Activated CD4-positive, alpha-beta memory T cell treated with anti-CD3 and anti-CD28 coated beads for 36 hours (primary cell): ENCODE measurements at regions not wholly inside any gene's neighbourhood (a gene's known extent, or its start where the extent isn't known, plus 50 kb on each side); places are given as distances from the start of the nearest gene placed in this dataset.
"Not testable (repeated sequence)": the region's sequence is repeated elsewhere in the genome, so short reads cannot be mapped to it uniquely, and the experiment has no call there.

ENCODE experiments used
- CTCF ChIA-PET: fragments of 350-600 bp; sonication (Branson Sonifier 250); formaldehyde crosslinking; loops from one replicate; lab custom pipeline; 2021; ENCODE audit warnings: antibody characterized with exemption, inconsistent platforms; lab: Charles Lee
- POLR2A ChIA-PET: fragments of 350-600 bp; sonication (Branson Sonifier 250); formaldehyde crosslinking; loops from one replicate; lab custom pipeline; 2021; ENCODE audit warnings: antibody characterized with exemption; lab: Charles Lee
- DNase-seq: peaks from one replicate; pipeline ENCODE4 v3.0.0-alpha.2; 2020
- H3K27ac Mint-ChIP-seq: one replicate; pipeline ENCODE4 v1.8.0; 2021; ENCODE audit warnings: mixed read lengths
- H3K27me3 Mint-ChIP-seq: one replicate; pipeline ENCODE4 v1.8.0; 2021; ENCODE audit warnings: mixed read lengths
- H3K36me3 Mint-ChIP-seq: one replicate; pipeline ENCODE4 v1.8.0; 2021; ENCODE audit warnings: mixed read lengths
- H3K4me1 Mint-ChIP-seq: one replicate; pipeline ENCODE4 v1.8.0; 2021; ENCODE audit warnings: low read depth, mixed read lengths
- H3K4me3 Mint-ChIP-seq: one replicate; pipeline ENCODE4 v1.8.0; 2021; ENCODE audit warnings: mild to moderate bottlenecking, mixed read lengths
- H3K9me3 Mint-ChIP-seq: one replicate; pipeline ENCODE4 v1.8.0; 2021; ENCODE audit warnings: mixed read lengths
- intact Hi-C: fragments of 100-400 bp; cut with micrococcal nuclease; formaldehyde crosslinking; loops from one replicate; pipeline ENCODE4 v1.15.1; 2023

DNA sequence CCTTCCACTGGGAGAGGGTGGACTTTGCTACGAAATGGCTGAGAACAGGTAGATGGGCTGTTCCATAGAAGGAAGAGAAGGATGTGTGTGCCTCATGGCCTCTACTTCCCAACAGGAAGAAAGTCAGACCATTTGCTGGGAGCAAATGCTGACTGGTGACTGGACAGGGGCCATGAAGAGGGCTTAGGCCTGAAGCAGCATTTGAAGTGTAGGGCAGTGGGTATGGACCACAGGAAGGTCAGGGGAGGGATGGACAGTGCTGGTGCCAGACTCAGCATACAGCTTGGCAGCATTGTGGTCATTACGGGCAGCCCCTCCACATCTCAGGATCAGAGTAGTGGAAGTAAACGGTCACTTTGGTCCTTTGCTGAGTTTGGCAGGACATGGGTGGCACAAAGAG is 275.7 kb downstream of the MATN1 start:
- no peak overlapping the region for H3K4me3 Mint-ChIP-seq
- intact Hi-C loops, result no loop called here
- CTCF ChIA-PET, result no interaction called here

GRCh38 chr1:30447080-30447479 is 276.3 kb downstream of the MATN1 start:
- no peak for DNase-seq
- Mint-ChIP-seq H3K27ac (no peak overlapping the region), H3K9me3 (no peaks in the 10 kb centered on the region), H3K4me3 (no peak overlapping the region), H3K36me3 (no peaks in the 10 kb centered on the region), H3K27me3 (no peaks in the 10 kb centered on the region), H3K4me1 (no peaks in the 10 kb centered on the region)
- intact Hi-C loops, result no loop called here
- POLR2A ChIA-PET, result no interaction called here
- CTCF ChIA-PET, result no interaction called here

More for the DNA sequence above, 275.7 kb downstream of the MATN1 start:
- no peaks in the 10 kb centered on the region for H3K9me3 Mint-ChIP-seq
- DNase-seq, result no peak
- no peaks in the 10 kb centered on the region for H3K27me3 Mint-ChIP-seq
- H3K27ac Mint-ChIP-seq, result no peak overlapping the region
- no peaks in the 10 kb centered on the region for H3K36me3 Mint-ChIP-seq
- H3K4me1 Mint-ChIP-seq, result no peaks in the 10 kb centered on the region
- POLR2A ChIA-PET, result no interaction called here

DNA sequence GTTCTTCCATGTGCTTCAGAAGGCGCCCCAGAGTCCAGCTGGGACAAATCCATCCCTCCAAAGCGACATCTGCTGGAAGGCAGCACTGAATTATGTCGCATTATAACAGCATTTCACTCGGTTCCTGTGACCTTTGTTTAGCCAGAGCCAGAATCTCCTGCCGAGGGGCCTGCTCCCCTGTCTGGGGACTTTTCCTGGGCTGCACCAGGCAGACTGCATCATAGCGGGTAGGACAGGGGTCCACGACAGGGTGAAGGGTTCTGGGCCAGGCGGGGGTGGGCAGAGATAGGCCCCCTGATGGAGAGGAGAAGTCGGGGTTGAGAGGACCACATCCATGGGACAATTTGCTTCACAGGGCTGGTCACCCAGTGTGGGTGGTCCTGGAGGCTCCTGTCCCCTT is 276.9 kb downstream of the MATN1 start:
- intact Hi-C loops, result no loop called here
- Mint-ChIP-seq H3K36me3 (no peaks in the 10 kb centered on the region), H3K4me1 (no peaks in the 10 kb centered on the region), H3K9me3 (no peaks in the 10 kb centered on the region), H3K4me3 (no peak overlapping the region), H3K27ac (no peak overlapping the region), H3K27me3 (no peaks in the 10 kb centered on the region)
- ChIA-PET CTCF (no interaction called here), POLR2A (no interaction called here)
- DNase-seq, result no peak

- H3K4me1 Mint-ChIP-seq, result no peaks in the 10 kb centered on the region
- intact Hi-C loops, result no loop called here
- H3K27ac Mint-ChIP-seq, result no peak overlapping the region
- CTCF ChIA-PET, result no interaction called here
- H3K36me3 Mint-ChIP-seq, result no peaks in the 10 kb centered on the region
- no peaks in the 10 kb centered on the region for H3K27me3 Mint-ChIP-seq
- POLR2A ChIA-PET, result no interaction called here
- H3K4me3 Mint-ChIP-seq, result no peak overlapping the region
- no peaks in the 10 kb centered on the region for H3K9me3 Mint-ChIP-seq
- DNase-seq, result no peak
Observed at GRCh38 chr1:30446095-30446494, 277.3 kb downstream of the MATN1 start.

DNA sequence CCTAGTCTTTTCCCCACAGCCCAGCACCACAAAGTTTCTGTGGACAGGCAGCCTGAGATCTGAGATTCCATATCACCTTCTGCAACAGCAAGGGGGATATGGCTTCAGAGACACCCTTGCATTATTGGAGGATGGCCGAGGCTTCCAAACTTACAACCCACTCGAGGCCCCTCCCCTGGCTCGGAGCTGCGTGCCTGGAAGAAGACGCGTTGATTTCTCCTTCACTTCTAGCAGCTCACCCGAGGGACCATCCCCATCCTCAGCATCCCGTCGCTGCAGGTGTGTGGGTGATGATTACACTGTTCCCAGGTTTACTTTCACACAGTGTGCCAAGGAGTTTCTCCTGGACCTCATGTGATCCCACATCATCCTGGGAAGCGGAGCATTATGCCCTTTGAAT is 277.9 kb downstream of the MATN1 start:
- POLR2A ChIA-PET, result no interaction called here
- Mint-ChIP-seq H3K4me1 (no peaks in the 10 kb centered on the region), H3K36me3 (no peaks in the 10 kb centered on the region), H3K9me3 (no peaks in the 10 kb centered on the region), H3K27me3 (no peaks in the 10 kb centered on the region), H3K4me3 (no peak overlapping the region), H3K27ac (no peak overlapping the region)
- DNase-seq, result no peak
- CTCF ChIA-PET, result no interaction called here
- intact Hi-C loops, result no loop called here

GRCh38 chr1:30444850-30445249 is 278.5 kb downstream of the MATN1 start:
- no peaks in the 10 kb centered on the region for H3K27me3 Mint-ChIP-seq
- H3K4me1 Mint-ChIP-seq, result no peaks in the 10 kb centered on the region
- no peak overlapping the region for H3K27ac Mint-ChIP-seq
- H3K36me3 Mint-ChIP-seq, result no peaks in the 10 kb centered on the region
- ChIA-PET CTCF (no interaction called here), POLR2A (no interaction called here)
- no peak overlapping the region for H3K4me3 Mint-ChIP-seq
- no peaks in the 10 kb centered on the region for H3K9me3 Mint-ChIP-seq
- intact Hi-C loops, result no loop called here
- DNase-seq, result no peak

- DNase-seq, result no peak
- H3K4me3 Mint-ChIP-seq, result no peak overlapping the region
- H3K36me3 Mint-ChIP-seq, result no peaks in the 10 kb centered on the region
- intact Hi-C loops, result no loop called here
- H3K27me3 Mint-ChIP-seq, result no peaks in the 10 kb centered on the region
- H3K4me1 Mint-ChIP-seq, result no peaks in the 10 kb centered on the region
- ChIA-PET POLR2A (no interaction called here), CTCF (no interaction called here)
- H3K27ac Mint-ChIP-seq, result no peak overlapping the region
- no peaks in the 10 kb centered on the region for H3K9me3 Mint-ChIP-seq
Observed at GRCh38 chr1:30444401-30444800, 279.0 kb downstream of the MATN1 start.

DNA sequence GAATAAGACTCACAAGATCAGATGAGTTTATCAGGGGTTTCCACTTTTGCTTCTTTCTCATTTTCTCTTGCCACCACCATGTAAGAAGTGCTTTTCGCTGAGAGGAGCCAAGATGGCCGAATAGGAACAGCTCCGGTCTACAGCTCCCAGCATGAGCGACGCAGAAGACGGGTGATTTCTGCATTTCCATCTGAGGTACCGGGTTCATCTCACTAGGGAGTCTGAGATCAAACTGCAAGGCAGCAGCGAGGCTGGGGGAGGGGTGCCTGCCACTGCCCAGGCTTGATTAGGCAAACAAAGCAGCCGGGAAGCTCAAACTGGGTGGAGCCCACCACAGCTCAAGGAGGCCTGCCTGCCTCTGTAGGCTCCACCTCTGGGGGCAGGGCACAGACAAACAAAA is 285.1 kb downstream of the MATN1 start:
- peaks cover 13% of the 10 kb centered on the region for H3K27me3 Mint-ChIP-seq
- intact Hi-C loops, POLR2A ChIA-PET, DNase-seq, H3K4me1 Mint-ChIP-seq, H3K9me3 Mint-ChIP-seq, CTCF ChIA-PET, H3K4me3 Mint-ChIP-seq, H3K27ac Mint-ChIP-seq, H3K36me3 Mint-ChIP-seq: not testable (repeated sequence)

DNA sequence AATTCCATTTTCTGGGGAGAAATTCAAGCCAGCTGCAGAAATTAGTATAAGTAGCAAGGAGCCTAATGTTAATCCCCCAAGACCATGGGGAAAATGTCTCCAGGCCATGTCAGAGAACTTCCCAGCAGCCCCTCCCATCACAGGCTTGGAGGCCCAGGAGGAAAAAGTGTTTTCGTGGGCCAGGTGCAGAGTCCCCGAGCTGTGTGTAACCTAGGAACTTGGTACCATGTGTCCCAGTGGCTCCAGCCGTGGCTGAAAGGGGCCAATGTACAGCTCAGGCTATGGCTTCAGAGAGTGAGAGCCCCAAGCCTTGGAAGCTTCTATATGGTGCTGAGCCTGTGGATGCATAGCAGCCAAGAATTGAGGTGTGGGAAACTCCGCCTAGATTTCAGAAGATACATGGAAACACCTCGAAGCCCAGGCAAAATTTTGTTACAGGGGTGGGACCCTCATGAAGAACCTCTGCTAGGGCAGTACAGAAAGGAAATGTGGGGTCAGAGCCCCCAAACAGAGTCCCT is 286.3 kb downstream of the MATN1 start:
- POLR2A ChIA-PET, result no interaction called here
- Mint-ChIP-seq H3K4me1 (no peaks in the 10 kb centered on the region), H3K36me3 (no peaks in the 10 kb centered on the region), H3K4me3 (no peak overlapping the region), H3K9me3 (peaks cover 7% of the 10 kb centered on the region), H3K27me3 (peaks cover 22% of the 10 kb centered on the region), H3K27ac (no peak overlapping the region)
- CTCF ChIA-PET, result no interaction called here
- intact Hi-C loops, result no loop called here
- no peak for DNase-seq

DNA sequence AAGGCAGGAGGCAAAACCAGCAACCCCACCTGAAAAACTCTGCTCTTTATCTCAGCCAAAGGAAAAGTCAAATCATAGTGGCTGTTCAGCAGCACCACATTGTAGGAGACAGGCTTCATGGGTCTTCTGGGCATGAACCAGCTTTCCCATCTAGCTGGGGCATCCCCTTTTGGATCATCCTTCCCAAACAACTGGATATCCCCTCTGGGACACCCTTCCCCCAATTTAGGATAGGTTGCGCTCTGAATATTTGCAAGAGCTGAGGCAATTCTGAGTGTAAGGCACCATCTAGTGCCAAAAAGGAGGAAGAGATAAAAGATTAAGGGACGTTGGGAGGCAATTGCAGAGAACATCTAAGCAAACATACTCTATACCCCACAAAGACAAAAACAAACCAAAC is 295.8 kb downstream of the MATN1 start:
- CTCF ChIA-PET, result no interaction called here
- DNase-seq, result no peak
- Mint-ChIP-seq H3K4me3 (no peak overlapping the region), H3K36me3 (peaks cover 1% of the 10 kb centered on the region), H3K4me1 (no peaks in the 10 kb centered on the region), H3K27me3 (peaks cover 45% of the 10 kb centered on the region), H3K27ac (no peak overlapping the region), H3K9me3 (peaks cover 16% of the 10 kb centered on the region)
- POLR2A ChIA-PET, result no interaction called here
- intact Hi-C loops, result no loop called here

DNA sequence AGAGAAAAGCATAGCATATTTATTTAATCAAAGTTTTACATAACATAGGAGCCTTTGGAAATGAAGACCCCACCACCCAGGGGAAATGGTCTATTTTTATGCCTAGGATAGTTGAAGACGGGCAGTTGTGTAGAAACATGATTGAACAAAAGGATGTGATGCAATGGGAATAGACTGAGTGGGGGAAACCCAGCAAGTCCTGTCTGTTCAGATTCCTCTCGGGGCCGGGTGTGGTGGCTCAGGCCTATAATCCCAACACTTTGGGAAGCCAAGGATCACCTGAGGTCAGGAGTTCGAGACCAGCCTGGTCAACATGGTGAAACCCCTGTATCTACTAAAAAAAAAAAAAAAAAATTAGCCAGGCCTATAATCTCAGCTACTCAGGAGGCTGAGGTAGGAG is 298.3 kb downstream of the MATN1 start:
- ChIA-PET POLR2A (no interaction called here), CTCF (no interaction called here)
- no peak for DNase-seq
- Mint-ChIP-seq H3K27me3 (peaks cover 35% of the 10 kb centered on the region), H3K27ac (no peak overlapping the region), H3K4me3 (no peak overlapping the region), H3K9me3 (peaks cover 16% of the 10 kb centered on the region), H3K4me1 (no peaks in the 10 kb centered on the region), H3K36me3 (peaks cover 1% of the 10 kb centered on the region)
- intact Hi-C loops, result no loop called here

DNA sequence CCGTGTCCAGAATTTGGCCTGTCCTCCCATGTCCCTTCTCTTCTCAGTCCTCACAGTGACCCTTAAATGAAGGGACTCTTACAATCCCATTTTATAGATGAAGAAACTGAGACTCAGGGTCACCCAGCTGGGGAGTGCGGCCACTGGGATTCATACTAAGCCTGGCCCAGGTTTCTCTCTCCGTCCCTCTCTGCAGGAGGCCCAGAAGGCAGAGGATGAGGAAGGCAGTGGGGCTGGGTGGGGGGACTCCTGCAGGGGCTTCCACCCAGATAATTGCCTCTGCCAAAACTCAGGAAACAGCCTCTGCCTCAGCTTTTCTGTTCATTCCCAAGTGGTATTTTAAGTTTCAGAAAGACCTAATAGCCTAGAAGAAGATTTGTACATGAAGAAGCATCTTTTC is 299.8 kb downstream of the MATN1 start:
- intact Hi-C loops, result no loop called here
- Mint-ChIP-seq H3K27me3 (peaks cover 27% of the 10 kb centered on the region), H3K9me3 (peaks cover 12% of the 10 kb centered on the region), H3K4me3 (no peak overlapping the region), H3K27ac (no peak overlapping the region), H3K4me1 (no peaks in the 10 kb centered on the region), H3K36me3 (peaks cover 1% of the 10 kb centered on the region)
- CTCF ChIA-PET, result no interaction called here
- POLR2A ChIA-PET, result no interaction called here
- DNase-seq, result no peak

GRCh38 chr1:30422251-30422650 is 301.1 kb downstream of the MATN1 start:
- H3K36me3 Mint-ChIP-seq, result no peaks in the 10 kb centered on the region
- H3K4me1 Mint-ChIP-seq, result no peaks in the 10 kb centered on the region
- no peak overlapping the region for H3K27ac Mint-ChIP-seq
- no peak for DNase-seq
- peaks cover 23% of the 10 kb centered on the region for H3K27me3 Mint-ChIP-seq
- H3K9me3 Mint-ChIP-seq, result peaks cover 4% of the 10 kb centered on the region
- ChIA-PET POLR2A (no interaction called here), CTCF (interaction anchor here (0.5 kb wide), 1 partner anchor 14 kb away, joined by 3 read pairs; no protein-coding TSS in a partner anchor)
- H3K4me3 Mint-ChIP-seq, result no peak overlapping the region
- intact Hi-C loops, result no loop called here
